ENCODE measurements at regions not wholly inside any gene's neighbourhood (a gene's known extent, or its start where the extent isn't known, plus 50 kb on each side); places are given as distances from the start of the nearest gene placed in this dataset.

- Histone ChIP-seq H3K4me3 (no peak overlapping the region), H3K9me3 (peaks cover 0 to 14% (median 0%) of the 10 kb centered on the region in 3 donors), H3K27me3 (no peaks in the 10 kb centered on the region), H3K36me3 (no peaks in the 10 kb centered on the region), H3K4me1 (no peaks in the 10 kb centered on the region), H3K27ac (no peak overlapping the region)
- 100% methylated on average over 1 of the region's 3 CpGs; no CpG with 5 or more reads in 1 of the 2 donors for WGBS, 2 donors (ENCODE audit: low coverage in 1 of 2)
- ATAC-seq = no peak
- no peak for TF ChIP-seq POLR2AphosphoS5 (IDR thresholded peaks at IDR 0.05)
- TF ChIP-seq EP300 (IDR thresholded peaks at IDR 0.05) = no peak
- TF ChIP-seq POLR2A (IDR thresholded peaks at IDR 0.05) = no peak
- no peak for TF ChIP-seq CTCF (IDR thresholded peaks at IDR 0.05)
Measured at GRCh38 chr2:187208199-187208785, 239.8 kb downstream of the CALCRL start.

DNA sequence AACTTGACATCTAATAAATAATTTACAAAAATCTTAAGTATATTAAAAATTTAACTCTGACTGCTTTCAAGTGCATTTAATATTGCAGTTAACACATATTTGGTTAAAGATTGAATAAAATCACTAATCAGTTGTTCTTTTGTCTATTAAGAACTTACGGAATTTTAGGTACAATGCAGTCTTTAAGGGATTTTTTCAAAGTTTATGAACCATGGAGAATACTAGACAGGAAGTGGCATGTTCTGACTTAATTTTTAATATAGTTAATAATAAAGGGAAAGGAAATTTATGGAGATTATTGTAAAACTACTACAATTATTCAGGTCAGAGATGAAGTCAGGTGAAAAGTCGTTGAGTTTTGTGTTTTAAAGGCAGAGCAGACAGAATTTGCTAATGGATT is 240.9 kb downstream of the CALCRL start:
- ATAC-seq = no peak
- TF ChIP-seq POLR2A (IDR thresholded peaks at IDR 0.05) = no peak
- no peak for TF ChIP-seq POLR2AphosphoS5 (IDR thresholded peaks at IDR 0.05)
- TF ChIP-seq EP300 (IDR thresholded peaks at IDR 0.05) = no peak
- no peak for TF ChIP-seq CTCF (IDR thresholded peaks at IDR 0.05)

DNA sequence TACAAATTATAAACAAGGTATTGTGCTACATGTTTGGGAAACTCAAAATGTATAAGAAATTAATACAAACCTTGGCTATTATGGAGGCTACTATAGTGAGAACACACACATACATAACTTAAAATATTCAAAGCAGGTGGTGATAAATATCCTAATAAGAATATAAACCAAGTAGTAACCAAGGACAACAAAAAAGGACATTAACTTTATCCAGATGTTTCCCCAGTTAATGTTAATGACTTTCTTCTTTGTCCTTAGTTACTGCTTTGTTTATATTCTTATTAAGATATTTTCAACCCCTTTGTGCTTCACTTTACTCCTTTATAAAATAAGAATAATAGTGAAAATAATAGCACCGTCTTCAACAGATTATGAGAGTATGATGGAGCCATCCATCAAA is 241.6 kb downstream of the CALCRL start:
- 27 to 42% methylated on average over 1 of the region's 1 CpG for WGBS, 2 donors (ENCODE audit: low coverage in 1 of 2)
- no peak for ATAC-seq
- Histone ChIP-seq H3K27ac (no peak overlapping the region), H3K27me3 (no peaks in the 10 kb centered on the region), H3K4me3 (no peak overlapping the region), H3K9me3 (peaks cover 0 to 3% (median 0%) of the 10 kb centered on the region in 3 donors), H3K36me3 (no peaks in the 10 kb centered on the region), H3K4me1 (no peaks in the 10 kb centered on the region)
- no peak for TF ChIP-seq POLR2AphosphoS5 (IDR thresholded peaks at IDR 0.05)
- TF ChIP-seq CTCF (IDR thresholded peaks at IDR 0.05) = no peak
- no peak for TF ChIP-seq EP300 (IDR thresholded peaks at IDR 0.05)
- TF ChIP-seq POLR2A (IDR thresholded peaks at IDR 0.05) = no peak

More for the DNA sequence above, 240.9 kb downstream of the CALCRL start:
- Histone ChIP-seq H3K4me3 (no peak overlapping the region), H3K27me3 (no peaks in the 10 kb centered on the region), H3K36me3 (no peaks in the 10 kb centered on the region), H3K4me1 (no peaks in the 10 kb centered on the region), H3K9me3 (peaks cover 0 to 6% (median 0%) of the 10 kb centered on the region in 3 donors), H3K27ac (no peak overlapping the region)
- 57 to 77% methylated on average over 2 of the region's 2 CpGs for WGBS, 2 donors (ENCODE audit: low coverage in 1 of 2)

DNA sequence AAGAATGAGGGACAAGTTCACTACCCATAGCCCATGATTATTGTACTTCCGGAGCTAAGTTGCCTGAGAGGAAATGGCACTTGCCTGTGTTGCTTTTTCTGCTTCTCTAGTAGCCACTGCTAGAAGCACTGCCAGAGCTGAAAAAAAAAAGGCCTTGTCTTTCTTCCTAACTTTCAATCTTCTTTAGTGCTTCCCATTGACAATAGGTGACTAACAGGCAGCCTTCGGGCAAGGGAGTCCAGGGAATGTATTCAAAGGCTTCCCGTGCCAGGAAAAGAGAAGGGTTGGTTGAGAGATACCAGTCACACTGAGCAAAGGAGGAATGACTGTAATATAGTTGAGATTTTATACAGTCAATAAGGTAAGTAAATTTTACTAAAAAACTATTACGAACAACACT is 242.0 kb downstream of the CALCRL start:
- Histone ChIP-seq H3K4me3 (no peak overlapping the region), H3K4me1 (no peaks in the 10 kb centered on the region), H3K27ac (no peak overlapping the region), H3K27me3 (no peaks in the 10 kb centered on the region), H3K36me3 (no peaks in the 10 kb centered on the region), H3K9me3 (no peaks in the 10 kb centered on the region)
- ATAC-seq = no peak
- WGBS, 2 donors (ENCODE audit: low coverage in 1 of 2) = 47 to 69% methylated on average over 4 of the region's 4 CpGs
- TF ChIP-seq POLR2AphosphoS5 (IDR thresholded peaks at IDR 0.05) = no peak
- TF ChIP-seq CTCF (IDR thresholded peaks at IDR 0.05) = no peak
- TF ChIP-seq EP300 (IDR thresholded peaks at IDR 0.05) = no peak
- TF ChIP-seq POLR2A (IDR thresholded peaks at IDR 0.05) = no peak

GRCh38 chr2:187198136-187198535 is 249.9 kb downstream of the CALCRL start:
- Histone ChIP-seq H3K4me3 (no peak overlapping the region), H3K27ac (no peak overlapping the region), H3K4me1 (no peaks in the 10 kb centered on the region), H3K27me3 (no peaks in the 10 kb centered on the region), H3K9me3 (no peaks in the 10 kb centered on the region), H3K36me3 (no peaks in the 10 kb centered on the region)
- no peak for TF ChIP-seq CTCF (IDR thresholded peaks at IDR 0.05)
- TF ChIP-seq POLR2A (IDR thresholded peaks at IDR 0.05) = no peak
- no peak for TF ChIP-seq EP300 (IDR thresholded peaks at IDR 0.05)
- TF ChIP-seq POLR2AphosphoS5 (IDR thresholded peaks at IDR 0.05) = no peak
- no peak for ATAC-seq

Measured in gastroesophageal sphincter (tissue), 4 donors.